Neural crest cell (in vitro differentiated cells): ENCODE measurements at regions not wholly inside any gene's neighbourhood (a gene's known extent, or its start where the extent isn't known, plus 50 kb on each side); places are given as distances from the start of the nearest gene placed in this dataset.
A peak's percentile ranks its signal among the peaks of the same experiment; 100 is the strongest.

Experiments used
- DNase-seq: peaks from one replicate; pipeline ENCODE4 v3.0.0; 2021; ENCODE audit warnings: low read depth, mixed read lengths, low spot score
- H3K27ac Mint-ChIP-seq: one replicate; pipeline ENCODE4 v1.8.0; 2021; ENCODE audit warnings: mild to moderate bottlenecking, mixed read lengths; ENCODE audit not compliant: unreplicated experiment
- H3K27me3 Mint-ChIP-seq: 2 replicates; pipeline ENCODE4 v1.8.0; 2021; ENCODE audit warnings: low read depth, mild to moderate bottlenecking, mixed read lengths
- H3K36me3 Mint-ChIP-seq: 2 replicates; pipeline ENCODE4 v1.8.0; 2021; ENCODE audit warnings: low read depth, mild to moderate bottlenecking, mixed read lengths
- H3K4me1 Mint-ChIP-seq: 2 replicates; pipeline ENCODE4 v1.8.0; 2021; ENCODE audit warnings: mixed read lengths
- H3K4me3 Mint-ChIP-seq: one replicate; pipeline ENCODE4 v1.8.0; 2021; ENCODE audit warnings: mild to moderate bottlenecking, mixed read lengths
- H3K9me3 Mint-ChIP-seq: 2 replicates; pipeline ENCODE4 v1.8.0; 2021; ENCODE audit warnings: mixed read lengths
- TF ChIP-seq, protein P1 (sequence below): fragments of 200-600 bp; sonication (generic); conservative IDR thresholded peaks from 2 replicates; pipeline ENCODE4 v1.5.0; 2021; ENCODE audit warnings: antibody characterized with exemption, mild to moderate bottlenecking

DNA sequence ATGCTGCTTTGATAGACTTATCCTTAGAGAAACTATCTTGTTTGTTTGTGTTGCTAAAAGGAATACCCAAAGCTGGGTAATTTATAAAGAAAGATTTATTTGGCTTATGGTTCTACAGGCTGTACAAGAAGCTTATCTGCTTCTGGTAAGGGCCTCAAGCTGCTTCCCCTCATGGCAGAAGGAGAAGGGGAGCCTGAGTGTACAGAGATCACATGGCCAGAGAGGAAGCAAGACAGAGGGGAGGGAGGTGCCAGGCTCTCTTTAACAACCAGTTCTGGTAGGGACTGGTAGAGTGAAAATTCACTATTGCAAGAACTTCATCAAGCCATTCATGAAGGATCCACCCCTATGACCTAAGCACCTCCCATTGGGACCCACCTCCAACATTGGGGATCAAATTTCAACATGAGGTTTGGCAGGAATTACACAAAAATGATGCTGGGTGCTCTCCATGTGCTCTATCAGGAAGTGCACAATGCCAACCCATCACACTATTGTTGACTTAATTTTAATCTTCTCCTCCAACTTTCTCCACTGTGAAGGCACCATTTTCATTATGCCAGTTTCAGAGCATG is 115.1 kb upstream of the SHB start:
- TF ChIP-seq, protein P1, sequence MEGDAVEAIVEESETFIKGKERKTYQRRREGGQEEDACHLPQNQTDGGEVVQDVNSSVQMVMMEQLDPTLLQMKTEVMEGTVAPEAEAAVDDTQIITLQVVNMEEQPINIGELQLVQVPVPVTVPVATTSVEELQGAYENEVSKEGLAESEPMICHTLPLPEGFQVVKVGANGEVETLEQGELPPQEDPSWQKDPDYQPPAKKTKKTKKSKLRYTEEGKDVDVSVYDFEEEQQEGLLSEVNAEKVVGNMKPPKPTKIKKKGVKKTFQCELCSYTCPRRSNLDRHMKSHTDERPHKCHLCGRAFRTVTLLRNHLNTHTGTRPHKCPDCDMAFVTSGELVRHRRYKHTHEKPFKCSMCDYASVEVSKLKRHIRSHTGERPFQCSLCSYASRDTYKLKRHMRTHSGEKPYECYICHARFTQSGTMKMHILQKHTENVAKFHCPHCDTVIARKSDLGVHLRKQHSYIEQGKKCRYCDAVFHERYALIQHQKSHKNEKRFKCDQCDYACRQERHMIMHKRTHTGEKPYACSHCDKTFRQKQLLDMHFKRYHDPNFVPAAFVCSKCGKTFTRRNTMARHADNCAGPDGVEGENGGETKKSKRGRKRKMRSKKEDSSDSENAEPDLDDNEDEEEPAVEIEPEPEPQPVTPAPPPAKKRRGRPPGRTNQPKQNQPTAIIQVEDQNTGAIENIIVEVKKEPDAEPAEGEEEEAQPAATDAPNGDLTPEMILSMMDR = no peak
- DNase-seq = no peak
- Mint-ChIP-seq H3K4me1 (peaks cover 5% of the 10 kb centered on the region), H3K27ac (no peak overlapping the region), H3K9me3 (no peaks in the 10 kb centered on the region), H3K4me3 (no peak overlapping the region), H3K36me3 (no peaks in the 10 kb centered on the region), H3K27me3 (no peaks in the 10 kb centered on the region)

GRCh38 chr9:38182321-38182720 is 113.3 kb upstream of the SHB start:
- TF ChIP-seq, protein P1 = no peak
- no peak overlapping the region for H3K4me3 Mint-ChIP-seq
- H3K27me3 Mint-ChIP-seq = no peaks in the 10 kb centered on the region
- H3K9me3 Mint-ChIP-seq = no peaks in the 10 kb centered on the region
- H3K4me1 Mint-ChIP-seq = peaks cover 5% of the 10 kb centered on the region
- no peak for DNase-seq
- H3K36me3 Mint-ChIP-seq = no peaks in the 10 kb centered on the region
- no peak overlapping the region for H3K27ac Mint-ChIP-seq

DNA sequence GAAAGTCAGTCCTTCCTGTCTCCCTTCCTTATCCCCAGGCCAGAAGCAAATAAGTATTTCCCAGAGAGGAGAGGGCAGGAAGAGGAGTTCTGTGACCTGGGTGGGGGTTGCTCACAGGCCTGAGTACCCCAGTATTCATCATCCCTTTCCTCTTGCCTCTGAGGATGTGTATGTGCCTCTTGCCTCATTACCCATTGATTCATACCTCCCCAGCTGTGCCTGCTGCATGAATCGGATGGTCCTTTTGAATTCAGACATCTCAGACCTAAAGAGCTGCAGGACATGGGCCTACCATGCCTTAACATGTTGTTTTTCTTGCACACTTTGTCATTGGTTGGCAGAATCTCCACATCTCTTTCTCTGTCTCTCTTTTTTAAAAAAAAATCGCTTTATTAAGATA is 112.8 kb upstream of the SHB start:
- no peak overlapping the region for H3K4me3 Mint-ChIP-seq
- DNase-seq = no peak
- TF ChIP-seq, protein P1 = no peak
- peaks cover 5% of the 10 kb centered on the region for H3K4me1 Mint-ChIP-seq
- no peaks in the 10 kb centered on the region for H3K36me3 Mint-ChIP-seq
- H3K9me3 Mint-ChIP-seq = peaks cover 2% of the 10 kb centered on the region
- H3K27ac Mint-ChIP-seq = no peak overlapping the region
- no peaks in the 10 kb centered on the region for H3K27me3 Mint-ChIP-seq

- DNase-seq = no peak
- TF ChIP-seq, protein P1 = no peak
- Mint-ChIP-seq H3K4me3 (no peak overlapping the region), H3K27ac (peak overlapping the region; percentile 47), H3K27me3 (no peaks in the 10 kb centered on the region), H3K4me1 (peaks cover 5% of the 10 kb centered on the region), H3K9me3 (peaks cover 2% of the 10 kb centered on the region), H3K36me3 (no peaks in the 10 kb centered on the region)
Observed at GRCh38 chr9:38181232-38181631, 112.2 kb upstream of the SHB start.

GRCh38 chr9:38180656-38181055 is 111.6 kb upstream of the SHB start:
- no peaks in the 10 kb centered on the region for H3K4me1 Mint-ChIP-seq

More at GRCh38 chr9:38180656-38181055, 111.6 kb upstream of the SHB start:
- Mint-ChIP-seq H3K27me3 (no peaks in the 10 kb centered on the region), H3K36me3 (no peaks in the 10 kb centered on the region), H3K27ac (no peak overlapping the region), H3K4me3 (no peak overlapping the region), H3K9me3 (peaks cover 2% of the 10 kb centered on the region)
- TF ChIP-seq, protein P1 = no peak
- DNase-seq = no peak
